ENCODE measurements at regions not wholly inside any gene's neighbourhood (a gene's known extent, or its start where the extent isn't known, plus 50 kb on each side); places are given as distances from the start of the nearest gene placed in this dataset.
"Not testable (repeated sequence)": the region's sequence is repeated elsewhere in the genome, so short reads cannot be mapped to it uniquely, and the experiment has no call there.

DNA sequence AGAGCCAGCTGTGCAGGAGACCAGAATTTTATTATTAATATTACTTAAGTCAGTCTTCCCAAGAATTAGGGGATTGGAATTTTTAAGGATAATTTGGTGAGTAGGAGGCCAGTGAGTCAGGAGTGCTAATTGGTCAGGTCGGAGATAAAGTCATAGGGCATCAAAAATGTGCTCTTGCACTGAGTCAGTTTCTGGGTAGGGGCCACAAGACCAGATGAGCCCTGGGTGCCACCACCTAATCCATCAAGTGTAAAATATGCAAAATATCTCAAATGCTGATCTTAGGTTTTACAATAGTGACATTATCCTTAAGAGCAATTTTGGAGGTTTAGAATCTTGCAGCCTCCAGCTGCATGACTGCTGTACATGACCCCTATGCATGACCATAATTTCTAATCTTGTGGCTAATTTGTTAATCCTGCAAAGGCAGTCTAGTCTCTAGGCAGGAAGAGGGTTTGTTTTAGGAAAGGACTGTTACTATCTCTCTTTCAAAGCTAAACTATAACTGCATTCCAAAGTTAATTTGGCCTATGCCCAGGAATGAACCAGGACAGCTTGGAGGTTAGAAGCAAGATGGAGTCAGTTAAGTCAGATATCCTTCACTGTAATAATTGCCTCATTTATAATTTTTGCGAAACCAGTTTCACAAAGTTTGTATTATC, 215.9 kb downstream of the RNF152 start:
- DNase-seq (ENCODE audit: low read depth) = no peak

DNA sequence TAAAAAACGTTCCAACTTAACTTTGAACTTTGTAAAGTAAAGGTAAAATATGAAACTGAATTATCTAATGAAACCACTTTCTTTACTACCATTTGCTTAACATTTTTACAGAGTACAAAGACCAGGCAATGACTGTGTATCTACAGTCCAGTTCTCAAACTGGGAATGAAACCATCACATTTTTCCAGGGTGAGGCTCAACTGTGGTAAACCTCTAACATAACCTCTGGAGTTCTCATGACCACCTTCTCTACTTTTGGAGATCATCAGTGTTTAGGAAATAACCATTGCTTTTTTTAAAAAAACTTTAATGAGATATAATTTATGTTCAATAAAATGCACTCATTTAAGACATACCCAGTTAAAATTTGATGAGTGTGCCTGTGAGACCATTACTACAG, 223.5 kb downstream of the RNF152 start:
- peak; percentile 26 for DNase-seq (ENCODE audit: low read depth)

DNA sequence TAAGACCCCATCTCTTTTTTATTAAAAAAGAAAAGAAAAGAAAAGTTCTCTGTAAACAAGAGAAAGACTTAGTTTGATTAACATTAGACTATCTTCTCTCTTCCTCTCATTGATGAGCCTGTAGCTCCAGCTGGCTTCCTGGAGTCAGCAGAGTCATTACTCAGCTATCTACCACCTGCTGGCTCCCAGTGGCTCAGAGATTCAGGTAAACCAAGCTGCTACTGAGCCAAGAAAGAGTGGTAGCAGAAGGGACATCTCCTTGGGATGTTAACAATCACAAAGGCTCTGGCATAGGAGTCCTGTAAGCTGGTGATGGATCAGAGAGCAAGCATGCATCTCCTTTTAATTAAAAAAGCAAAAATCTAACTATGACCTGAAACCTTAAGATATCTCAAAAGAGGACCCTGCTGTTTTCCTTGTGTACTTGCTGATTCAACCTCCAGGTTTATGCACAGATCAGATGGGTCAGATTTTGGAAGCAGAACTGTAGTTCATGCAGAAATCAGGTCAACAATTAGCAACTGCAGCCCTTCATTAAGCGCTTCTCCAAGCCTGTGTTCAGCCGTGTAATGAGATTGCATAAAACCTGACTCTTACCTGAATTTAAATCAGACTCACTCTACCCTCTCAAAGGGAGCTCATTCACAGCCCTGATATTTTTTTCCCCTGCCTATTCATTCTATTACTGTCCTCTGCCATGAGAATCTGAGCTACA, 225.8 kb downstream of the RNF152 start:
- no peak for DNase-seq (ENCODE audit: low read depth)

DNA sequence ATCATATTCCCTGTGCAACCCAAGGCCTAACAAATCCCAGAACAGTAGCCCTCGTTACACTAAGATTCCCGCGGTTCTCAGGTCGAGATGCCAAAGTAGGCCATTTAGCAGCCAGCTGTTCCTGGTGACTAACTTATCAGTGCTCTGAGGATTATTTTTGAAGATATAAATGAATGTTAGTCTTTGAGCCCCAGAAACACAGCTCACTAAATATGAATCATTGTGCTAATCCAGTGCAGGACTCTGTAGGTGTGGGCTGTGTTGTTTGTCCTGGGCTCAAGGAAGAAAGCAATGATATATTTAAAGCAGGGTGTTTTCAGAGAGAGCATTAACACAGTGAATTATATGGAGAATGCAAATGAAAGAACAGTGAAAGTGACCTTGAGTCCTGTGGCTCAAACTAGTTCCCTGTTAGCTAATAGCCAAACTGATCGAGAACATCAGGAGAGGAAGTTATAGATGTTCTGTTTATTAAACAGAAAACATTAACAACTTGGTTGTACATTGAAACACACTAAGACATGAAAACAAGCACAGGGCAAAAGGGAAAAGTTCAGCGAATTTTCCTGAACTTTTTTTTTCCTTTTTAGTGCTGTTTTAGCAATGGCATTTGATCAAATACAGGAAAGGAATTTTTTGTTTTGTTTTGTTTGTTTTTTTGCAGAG, 228.3 kb downstream of the RNF152 start:
- no peak for DNase-seq (ENCODE audit: low read depth)

DNA sequence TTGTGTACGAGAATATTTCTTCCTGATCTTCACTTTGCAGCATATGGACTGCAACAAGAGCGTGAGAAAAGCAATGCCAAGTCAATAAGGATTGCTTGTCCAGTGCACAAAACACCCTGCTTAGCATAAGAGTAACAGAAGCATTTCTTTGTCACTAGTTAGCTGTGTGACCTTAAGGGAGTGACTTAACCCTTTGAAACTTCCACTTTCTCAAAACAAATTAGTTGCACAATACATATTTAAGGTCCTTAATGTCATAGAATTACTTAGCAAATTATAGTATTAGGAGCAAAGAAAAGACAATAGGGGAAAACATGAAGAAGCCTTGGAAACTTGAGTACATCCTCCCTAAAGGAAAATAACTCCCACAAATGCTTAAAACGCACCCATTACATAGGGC, 230.1 kb downstream of the RNF152 start:
- DNase-seq (ENCODE audit: low read depth) = no peak

DNA sequence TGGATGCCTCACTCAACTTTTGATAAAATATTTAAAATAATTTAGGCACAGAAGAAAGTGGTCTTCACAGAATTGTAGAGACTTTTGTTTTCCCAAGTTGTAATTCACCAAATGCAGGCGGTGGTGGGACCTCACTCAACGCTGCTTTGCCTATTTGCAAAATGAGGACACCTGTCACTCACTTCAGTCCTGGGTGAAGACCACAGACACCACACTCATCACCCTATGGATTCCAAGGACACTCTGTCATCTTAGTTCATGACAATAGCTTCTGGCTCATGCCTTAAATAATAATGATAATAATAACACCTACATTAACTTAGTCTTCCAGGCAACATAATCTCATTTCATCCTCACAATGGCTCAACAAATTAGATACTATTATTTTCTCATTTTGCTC, 234.4 kb downstream of the RNF152 start:
- no peak for DNase-seq (ENCODE audit: low read depth)

DNA sequence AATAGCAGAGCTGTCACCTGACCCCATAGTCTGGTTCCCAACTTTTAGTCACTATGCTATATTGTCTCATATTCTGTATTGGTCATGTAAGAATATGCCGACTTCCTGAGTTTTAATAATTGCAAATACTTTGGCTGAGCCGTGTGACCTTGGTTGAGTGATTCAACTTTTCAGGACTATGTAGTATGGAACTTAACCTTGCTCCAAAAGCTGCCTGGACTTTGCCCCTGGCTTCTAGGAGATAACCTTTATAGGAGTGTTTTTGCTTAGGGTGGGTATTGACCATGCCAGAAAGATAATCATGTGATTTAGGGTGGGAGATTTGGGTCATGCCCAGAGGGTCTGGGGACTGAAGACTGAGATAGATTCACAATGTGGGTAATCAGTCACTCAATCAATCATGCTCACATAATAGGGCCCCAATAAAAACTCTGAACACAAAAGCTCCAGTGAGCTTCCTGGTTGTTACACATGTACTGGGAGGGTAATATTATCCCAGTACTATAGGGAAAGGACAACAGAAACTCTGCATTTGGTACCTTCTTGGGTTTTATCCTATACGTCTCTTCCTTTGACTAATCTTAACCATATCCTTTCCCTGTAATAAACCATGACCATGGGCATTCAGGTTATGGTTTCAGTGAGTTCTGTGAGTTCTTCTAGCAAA, 235.6 kb downstream of the RNF152 start:
- DNase-seq (ENCODE audit: low read depth) = no peak

DNA sequence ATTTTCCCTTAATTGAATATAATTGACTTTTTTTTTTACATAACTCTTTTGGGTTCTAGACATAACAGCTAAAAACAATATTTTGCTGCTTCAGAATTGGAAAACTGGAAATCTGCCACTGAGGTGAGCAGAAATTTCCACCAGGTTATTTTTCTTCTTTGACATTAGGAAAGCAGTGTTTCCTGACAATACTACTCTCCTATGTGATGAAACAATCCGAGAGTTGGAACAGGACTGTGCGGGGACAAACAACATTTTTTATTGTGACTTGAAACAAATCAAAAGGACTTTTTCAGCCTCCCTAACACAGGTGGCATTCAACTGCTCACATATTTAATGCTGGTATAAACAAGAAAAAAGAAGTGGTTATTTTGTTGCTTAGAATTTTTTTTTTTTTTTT, 237.2 kb downstream of the RNF152 start:
- no peak for DNase-seq (ENCODE audit: low read depth)

DNA sequence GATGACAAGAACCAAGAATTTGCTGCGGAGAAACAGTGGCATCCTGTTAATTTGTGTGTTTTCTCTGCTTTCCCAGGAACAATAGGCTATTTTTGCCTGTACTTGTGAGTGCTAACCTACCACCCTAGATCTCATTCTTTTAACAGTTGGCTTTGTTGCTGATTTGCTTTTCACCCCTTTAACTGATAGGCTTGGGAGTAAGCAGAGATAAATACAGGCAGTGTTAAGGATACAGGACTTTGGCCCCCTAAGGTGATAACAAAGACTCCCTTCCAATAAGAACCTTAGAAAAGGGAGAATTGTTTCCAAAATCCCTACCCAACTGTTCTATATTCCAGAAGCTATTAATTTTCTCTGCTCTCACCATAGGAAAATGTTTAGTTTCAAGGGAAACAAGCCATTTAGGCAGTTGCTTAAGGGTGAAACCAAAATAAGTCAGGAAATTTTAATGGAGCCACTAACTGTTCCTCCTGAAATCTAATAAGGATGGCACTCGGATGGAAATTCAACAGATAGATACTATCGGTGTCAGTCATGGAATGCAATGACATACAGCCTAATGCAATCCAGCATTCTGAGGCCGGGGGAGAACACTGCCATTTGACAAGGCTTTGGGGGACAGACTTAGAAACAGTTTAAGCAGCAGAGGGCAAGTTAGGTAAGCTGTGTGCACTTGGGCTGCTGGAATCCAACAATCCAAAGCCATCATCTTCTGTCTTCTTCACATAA, 238.8 kb downstream of the RNF152 start:
- no peak for DNase-seq (ENCODE audit: low read depth)

DNA sequence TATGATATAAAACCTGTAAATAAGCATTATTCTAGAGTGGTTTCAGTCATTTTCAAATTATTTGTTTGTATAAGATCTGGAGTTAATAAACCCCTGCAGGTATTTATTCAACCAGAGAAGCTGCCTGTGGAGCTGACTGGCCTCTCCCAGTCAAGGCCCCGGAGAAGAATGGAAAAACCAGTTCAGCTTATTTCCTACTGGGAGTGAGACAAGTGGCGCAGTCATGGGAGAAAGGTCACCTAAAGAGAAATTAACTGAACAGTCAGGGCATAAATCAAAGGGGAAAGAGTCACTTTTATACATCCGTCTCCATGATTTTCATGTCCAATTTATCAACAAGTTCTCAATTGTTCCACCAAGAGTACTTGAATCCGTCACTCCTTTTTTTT, 240.9 kb downstream of the RNF152 start:
- no peak for DNase-seq (ENCODE audit: low read depth)

DNA sequence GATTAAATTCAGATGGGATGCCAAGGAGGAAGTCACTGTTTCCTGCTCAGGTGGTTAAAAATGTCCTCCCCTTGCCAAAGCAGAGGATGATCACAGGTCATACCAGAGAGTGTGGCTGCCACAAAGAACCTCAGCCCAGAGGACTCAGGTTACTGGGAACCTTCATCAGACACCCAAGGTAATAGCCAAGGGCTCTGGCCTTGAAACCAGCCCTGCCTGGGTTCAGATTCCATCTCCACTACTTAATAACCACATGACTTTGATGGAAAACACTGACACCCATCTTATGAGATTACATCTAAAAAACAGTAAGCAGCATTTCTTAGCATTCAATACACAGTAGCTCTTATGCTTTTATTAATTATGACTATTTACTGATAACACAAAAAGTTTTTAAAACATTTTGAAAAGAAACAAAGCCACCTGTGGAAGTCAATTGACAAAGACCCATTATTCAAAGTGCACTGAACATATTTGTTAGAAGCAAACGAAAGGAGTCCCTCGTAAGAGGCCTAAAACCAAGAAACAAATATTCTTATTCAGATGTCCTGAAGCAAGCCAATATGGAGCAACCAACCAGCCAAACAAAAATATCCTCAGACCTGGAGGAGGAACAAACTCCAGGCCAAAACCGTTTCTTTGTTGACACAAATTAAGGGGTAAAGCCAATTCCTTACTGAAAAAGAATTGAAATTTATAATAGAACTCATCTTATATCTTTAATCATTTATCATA, 241.5 kb downstream of the RNF152 start:
- DNase-seq (ENCODE audit: low read depth) = no peak

DNA sequence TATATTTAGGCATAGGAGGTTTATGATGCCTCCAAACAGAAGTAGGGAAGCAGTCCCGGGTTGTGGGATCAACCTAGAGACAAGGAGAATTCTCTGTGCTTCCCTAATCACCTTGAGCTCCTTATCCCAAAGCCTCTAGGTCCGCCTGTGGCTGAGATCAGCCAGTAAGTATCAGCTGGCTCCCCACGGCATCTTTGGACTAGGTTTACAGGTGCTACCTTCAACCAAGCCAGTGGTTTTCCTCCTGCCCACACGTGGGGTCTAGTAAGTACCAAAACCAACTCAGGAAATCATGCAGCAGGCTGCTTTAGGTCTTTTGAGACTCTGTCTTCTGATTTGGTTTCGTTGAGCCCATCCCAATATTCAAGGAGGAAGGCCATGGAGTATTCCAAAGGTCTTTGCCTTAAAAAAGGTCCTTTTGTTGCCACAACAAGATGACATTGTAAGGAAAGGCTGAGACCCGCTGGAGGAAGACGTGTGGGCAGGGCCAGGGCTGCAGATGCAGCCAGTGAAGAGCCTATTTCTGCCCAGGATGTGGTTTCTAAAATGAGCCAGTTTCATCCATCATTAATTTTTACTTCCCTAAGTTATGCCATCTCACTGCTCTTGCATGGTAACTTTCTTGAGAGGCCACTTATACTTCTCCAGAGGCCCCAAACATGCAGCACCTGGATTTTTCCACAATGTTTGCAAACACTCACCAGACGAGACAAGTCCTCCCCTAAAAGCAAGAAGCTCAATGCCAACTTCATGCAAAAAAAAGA, 248.7 kb downstream of the RNF152 start:
- no peak for DNase-seq (ENCODE audit: low read depth)

DNA sequence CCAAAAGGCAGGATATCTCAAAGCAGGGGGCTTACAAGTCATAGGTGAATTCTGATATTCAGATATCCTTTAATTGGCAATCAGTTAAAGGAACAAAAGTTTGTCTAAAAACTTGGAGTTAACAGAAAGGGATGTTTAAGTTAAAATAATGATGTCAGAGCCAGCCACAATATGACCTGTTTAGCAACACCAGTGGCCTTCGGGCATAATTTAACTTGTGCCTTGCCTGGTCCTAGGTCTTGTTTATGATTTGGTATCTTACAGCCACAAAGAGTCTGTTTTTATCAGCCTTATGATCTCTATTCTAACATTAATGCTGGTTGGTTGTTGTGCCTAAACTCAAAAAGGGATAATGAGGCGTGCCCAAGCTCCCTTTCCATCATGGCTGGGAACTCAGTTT, 252.9 kb downstream of the RNF152 start:
- DNase-seq (ENCODE audit: low read depth) = no peak

DNA sequence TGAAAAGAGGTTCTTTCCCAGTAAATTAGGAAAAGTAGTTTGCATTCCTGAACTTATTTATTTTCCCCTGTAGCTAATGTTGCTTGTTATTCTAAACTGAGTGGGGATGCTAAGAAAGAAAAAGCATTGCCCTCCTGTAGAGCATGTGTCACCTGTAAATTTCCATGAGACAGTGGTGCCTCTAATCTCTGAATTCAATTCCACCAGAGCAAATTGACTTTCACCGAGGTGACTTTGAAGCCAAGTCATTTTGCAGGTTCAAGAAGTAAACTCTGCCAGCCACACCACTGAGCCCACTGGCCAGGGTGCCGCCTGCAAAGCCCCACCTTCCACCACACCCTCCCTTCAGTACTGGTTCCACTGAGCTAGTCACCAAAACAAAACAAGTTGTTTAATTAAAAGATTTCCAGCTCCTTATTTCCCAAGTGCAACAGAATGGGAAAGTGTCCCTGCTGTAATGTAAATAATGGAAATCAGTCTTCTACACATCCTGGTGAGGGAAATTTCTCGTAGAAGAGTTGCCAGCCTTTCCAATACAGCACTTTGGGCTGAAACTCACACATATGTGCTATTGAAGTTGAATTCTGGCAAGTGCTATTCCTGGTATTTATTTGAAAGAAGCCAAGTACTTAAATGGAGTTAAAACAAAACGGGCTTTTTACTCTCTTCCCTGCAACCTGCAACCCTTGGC, 254.8 kb downstream of the RNF152 start:
- DNase-seq (ENCODE audit: low read depth) = no peak

DNA sequence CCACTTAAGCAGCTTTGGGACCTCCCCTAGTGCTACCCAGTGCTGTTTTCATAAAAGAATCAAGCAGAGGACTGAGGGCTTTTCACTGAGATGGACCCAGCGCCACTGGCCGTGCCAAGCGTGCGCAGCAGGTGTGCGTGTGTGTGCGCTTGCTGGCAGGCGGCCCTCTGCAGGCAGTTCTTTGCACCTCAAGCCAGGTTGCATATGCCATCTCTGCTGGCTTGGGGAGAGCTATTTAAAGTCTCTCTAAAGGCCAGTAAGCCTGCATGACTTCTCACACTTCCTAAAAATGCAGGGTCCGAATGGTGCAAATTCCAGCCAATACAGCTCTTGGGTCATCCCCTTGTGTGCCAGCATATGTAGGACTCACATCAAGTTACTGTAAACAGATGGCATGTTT, 255.5 kb downstream of the RNF152 start:
- DNase-seq (ENCODE audit: low read depth) = no peak

DNA sequence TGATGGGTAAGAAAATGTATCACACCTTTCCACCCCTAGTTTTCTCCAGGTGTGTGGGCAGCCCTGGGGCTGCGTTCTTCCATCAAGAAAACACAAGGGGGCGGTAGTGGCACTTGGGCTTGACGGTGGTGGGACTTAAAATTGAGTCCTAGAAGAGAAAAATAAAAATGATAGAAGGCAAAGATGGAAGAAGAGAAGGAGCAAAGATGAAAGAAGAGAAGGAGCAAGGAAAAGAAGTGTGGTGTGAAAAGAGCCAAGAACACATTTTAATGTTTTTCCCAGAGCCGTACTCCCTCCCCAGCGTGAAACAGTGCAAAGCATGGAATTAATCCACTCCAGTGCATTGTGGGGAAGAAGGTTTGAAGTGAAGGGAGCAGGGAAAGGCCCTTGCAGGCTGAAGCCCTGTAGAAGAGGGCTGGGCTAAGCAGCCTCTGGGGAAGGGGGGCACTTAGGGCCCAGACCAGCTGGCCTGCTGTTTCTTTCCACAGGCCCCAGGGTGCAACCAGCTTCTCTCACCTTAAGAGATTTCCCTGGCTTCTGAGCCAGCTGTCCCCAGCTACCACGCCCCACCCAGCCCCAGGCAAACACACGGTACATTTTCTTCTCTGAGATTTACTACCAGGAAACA, 256.8 kb downstream of the RNF152 start:
- no peak for DNase-seq (ENCODE audit: low read depth)

DNA sequence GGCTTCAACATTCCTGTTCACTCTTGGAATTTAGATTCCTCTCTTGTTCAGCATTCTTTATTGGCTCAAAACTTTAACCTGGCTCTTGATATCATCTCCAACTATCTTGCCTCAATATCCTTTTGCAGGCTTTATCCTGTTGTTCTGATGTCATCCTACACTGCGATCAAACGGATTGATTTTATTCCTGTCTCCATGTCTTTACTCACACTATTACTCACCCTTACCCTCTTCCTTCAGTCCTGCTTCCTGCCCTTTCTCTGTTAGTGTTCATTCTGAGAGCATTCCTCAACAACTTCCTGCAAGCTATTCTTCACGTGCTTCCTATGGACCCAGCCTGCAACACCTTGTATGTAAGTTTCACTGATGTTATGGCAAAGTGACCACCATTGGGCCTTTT, 264.7 kb downstream of the RNF152 start:
- no peak for DNase-seq (ENCODE audit: low read depth)

DNA sequence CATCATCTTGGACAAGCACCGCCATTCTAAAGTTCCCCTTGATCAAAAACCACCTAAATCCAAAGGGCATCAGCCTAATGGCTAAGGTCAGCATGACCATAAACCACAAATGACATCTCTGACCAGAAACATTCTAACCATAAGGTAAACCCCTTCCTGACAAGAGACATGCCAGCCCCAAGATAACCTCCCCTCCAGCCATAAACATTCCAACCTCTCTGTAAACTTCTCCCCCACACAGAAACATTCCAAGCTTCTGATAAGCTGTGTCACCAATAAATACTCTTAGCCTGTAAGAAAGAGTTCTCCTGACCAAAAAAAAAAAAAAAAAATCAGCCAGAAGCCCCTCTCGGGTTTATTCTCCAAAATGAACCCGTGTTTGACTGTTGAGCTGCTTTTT, 268.2 kb downstream of the RNF152 start:
- DNase-seq (ENCODE audit: low read depth) = not testable (repeated sequence)

DNA sequence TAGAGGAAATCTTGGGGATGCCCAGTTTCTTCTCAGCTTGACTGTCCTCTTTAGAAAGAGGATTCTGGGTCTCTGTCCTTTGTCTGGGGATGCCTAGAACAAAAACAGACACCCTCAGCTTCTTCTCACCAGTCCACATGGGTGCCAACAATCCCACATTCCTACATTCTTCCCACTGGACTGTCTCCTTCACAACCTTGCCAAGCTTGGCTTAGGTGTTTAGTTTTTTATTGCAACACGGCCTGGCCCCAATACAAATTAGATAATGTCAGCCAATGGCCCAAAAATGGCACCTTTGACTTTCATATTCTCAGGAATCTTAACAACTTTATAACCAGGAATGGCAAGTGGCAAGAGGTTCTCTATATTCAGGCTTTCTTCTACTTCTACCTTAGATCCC, 273.0 kb downstream of the RNF152 start:
- DNase-seq (ENCODE audit: low read depth) = no peak

DNA sequence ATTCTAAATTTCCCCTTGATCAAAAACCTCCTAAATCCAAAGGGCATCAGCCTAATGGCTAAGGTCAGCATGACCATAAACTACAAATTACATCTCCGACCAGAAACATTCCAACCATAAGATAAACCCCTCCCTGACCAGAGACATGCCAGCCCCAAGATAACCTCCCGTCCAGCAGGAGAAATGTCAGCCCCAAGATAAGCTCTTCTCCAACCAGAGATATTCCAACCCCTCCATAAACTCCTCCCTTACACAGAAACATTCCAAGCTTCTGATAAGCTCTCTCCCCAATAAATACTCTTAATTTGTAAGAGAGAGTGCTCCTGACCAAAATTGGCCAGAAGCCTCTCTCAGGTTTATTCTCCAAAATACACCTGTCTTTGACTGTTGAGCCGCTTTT, 274.0 kb downstream of the RNF152 start:
- DNase-seq (ENCODE audit: low read depth) = no peak

Data from non-pigmented ciliary epithelial cell (primary cell).